WTC11 (cell line): ENCODE measurements at regions not wholly inside any gene's neighbourhood (a gene's known extent, or its start where the extent isn't known, plus 50 kb on each side); places are given as distances from the start of the nearest gene placed in this dataset.

ENCODE experiments used
- ATAC-seq: fragments of 200-7000 bp; cut with Tn5 transposase; 2 replicates; pipeline ENCODE4 v1.10.0; 2021; ENCODE audit warnings: mild to moderate bottlenecking, moderate library complexity
- CTCF ChIA-PET: fragments of 300-600 bp; sonication (Branson Sonifier 250); formaldehyde crosslinking; loops from one replicate; lab custom pipeline; 2021; ENCODE audit warnings: antibody characterized with exemption; lab: Charles Lee
- POLR2A ChIA-PET: fragments of 350-600 bp; sonication (Branson Sonifier 250); formaldehyde crosslinking; loops from one replicate; lab custom pipeline; 2021; ENCODE audit warnings: antibody characterized with exemption; lab: Charles Lee
- DNase-seq: peaks from one replicate; pipeline ENCODE4 v3.0.0; 2021; ENCODE audit warnings: low spot score
- H3K27ac Mint-ChIP-seq: 2 replicates; pipeline ENCODE4 v1.8.0; 2021; ENCODE audit warnings: mixed read lengths
- H3K27me3 Mint-ChIP-seq: 2 replicates; pipeline ENCODE4 v1.8.0; 2021; ENCODE audit warnings: low read depth, mild to moderate bottlenecking, moderate library complexity, mixed read lengths
- H3K36me3 Mint-ChIP-seq: 2 replicates; pipeline ENCODE4 v1.8.0; 2021; ENCODE audit warnings: mixed read lengths
- H3K4me1 Mint-ChIP-seq: 2 replicates; pipeline ENCODE4 v1.8.0; 2022; ENCODE audit warnings: mixed read lengths
- H3K4me3 Mint-ChIP-seq: 2 replicates; pipeline ENCODE4 v1.8.0; 2021; ENCODE audit warnings: mild to moderate bottlenecking, moderate library complexity, mixed read lengths
- H3K9me3 Mint-ChIP-seq: 2 replicates; pipeline ENCODE4 v1.8.0; 2021; ENCODE audit warnings: mixed read lengths
- AR ChIP-seq: fragments of 250-450 bp; sonication (Bioruptor Pico); IDR thresholded peaks from 2 replicates; pipeline ENCODE4 v1.9.0; 2021; ENCODE audit warnings: mild to moderate bottlenecking
- CTCF ChIP-seq: fragments of 200-600 bp; IDR thresholded peaks from 2 replicates; pipeline ENCODE4 v1.8.0; 2022; ENCODE audit warnings: antibody characterized with exemption
- ELF4 ChIP-seq: sonication (generic); formaldehyde crosslinking; IDR thresholded peaks from 2 replicates; pipeline ENCODE4 v1.8.1; 2022; ENCODE audit warnings: low read depth, mild to moderate bottlenecking, moderate library complexity, missing genetic modification reagents
- FOXP1 ChIP-seq: sonication (generic); formaldehyde crosslinking; IDR thresholded peaks from 2 replicates; pipeline ENCODE4 v1.8.0; 2022; ENCODE audit warnings: missing genetic modification reagents, mild to moderate bottlenecking, moderate library complexity, borderline replicate concordance
- GRHL2 ChIP-seq: fragments of 250-450 bp; sonication (Bioruptor Pico); IDR thresholded peaks from 2 replicates; pipeline ENCODE4 v1.8.0; 2022; ENCODE audit warnings: mild to moderate bottlenecking, moderate library complexity; ENCODE audit not compliant: insufficient replicate concordance, severe bottlenecking
- ZNF317 ChIP-seq: sonication (generic); formaldehyde crosslinking; IDR thresholded peaks from 2 replicates; pipeline ENCODE4 v1.8.1; 2023; ENCODE audit warnings: low read depth, mild to moderate bottlenecking, moderate library complexity, missing genetic modification reagents, borderline replicate concordance
- ZNF512 ChIP-seq: sonication (generic); formaldehyde crosslinking; IDR thresholded peaks from 2 replicates; pipeline ENCODE4 v1.8.1; 2022; ENCODE audit warnings: missing genetic modification reagents, borderline replicate concordance
- TF ChIP-seq, protein P1 (sequence below): sonication (generic); formaldehyde crosslinking; IDR thresholded peaks from 2 replicates; pipeline ENCODE4 v1.8.0; 2022; ENCODE audit warnings: missing genetic modification reagents
- TF ChIP-seq, protein P2 (sequence below): sonication (generic); formaldehyde crosslinking; IDR thresholded peaks from 2 replicates; pipeline ENCODE4 v1.8.1; 2023; ENCODE audit warnings: mild to moderate bottlenecking, missing genetic modification reagents, moderate library complexity
- TF ChIP-seq, protein P3 (sequence below): sonication (generic); formaldehyde crosslinking; conservative IDR thresholded peaks from 2 replicates; pipeline ENCODE4 v1.8.1; 2022; ENCODE audit warnings: mild to moderate bottlenecking, missing genetic modification reagents

DNA sequence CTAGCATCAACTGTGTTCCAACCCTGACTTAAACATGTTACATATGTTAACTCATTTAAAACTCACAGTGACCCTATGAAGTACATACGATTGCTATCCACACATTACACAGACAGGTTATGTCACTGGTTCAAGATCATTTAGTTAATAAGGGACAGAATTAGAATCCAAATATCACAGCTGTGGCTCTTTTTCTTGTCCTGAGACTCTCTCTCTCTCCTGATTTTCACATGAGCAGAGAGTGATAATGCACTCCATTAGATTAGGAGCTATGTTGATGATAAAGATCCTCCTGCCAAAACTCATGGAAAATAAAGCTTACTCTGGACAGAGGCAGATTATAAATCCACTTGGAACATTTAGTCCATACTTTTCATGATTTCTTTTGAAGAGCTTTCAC, 408.3 kb downstream of the PPARGC1A start (continued):
- TF ChIP-seq, protein P1, sequence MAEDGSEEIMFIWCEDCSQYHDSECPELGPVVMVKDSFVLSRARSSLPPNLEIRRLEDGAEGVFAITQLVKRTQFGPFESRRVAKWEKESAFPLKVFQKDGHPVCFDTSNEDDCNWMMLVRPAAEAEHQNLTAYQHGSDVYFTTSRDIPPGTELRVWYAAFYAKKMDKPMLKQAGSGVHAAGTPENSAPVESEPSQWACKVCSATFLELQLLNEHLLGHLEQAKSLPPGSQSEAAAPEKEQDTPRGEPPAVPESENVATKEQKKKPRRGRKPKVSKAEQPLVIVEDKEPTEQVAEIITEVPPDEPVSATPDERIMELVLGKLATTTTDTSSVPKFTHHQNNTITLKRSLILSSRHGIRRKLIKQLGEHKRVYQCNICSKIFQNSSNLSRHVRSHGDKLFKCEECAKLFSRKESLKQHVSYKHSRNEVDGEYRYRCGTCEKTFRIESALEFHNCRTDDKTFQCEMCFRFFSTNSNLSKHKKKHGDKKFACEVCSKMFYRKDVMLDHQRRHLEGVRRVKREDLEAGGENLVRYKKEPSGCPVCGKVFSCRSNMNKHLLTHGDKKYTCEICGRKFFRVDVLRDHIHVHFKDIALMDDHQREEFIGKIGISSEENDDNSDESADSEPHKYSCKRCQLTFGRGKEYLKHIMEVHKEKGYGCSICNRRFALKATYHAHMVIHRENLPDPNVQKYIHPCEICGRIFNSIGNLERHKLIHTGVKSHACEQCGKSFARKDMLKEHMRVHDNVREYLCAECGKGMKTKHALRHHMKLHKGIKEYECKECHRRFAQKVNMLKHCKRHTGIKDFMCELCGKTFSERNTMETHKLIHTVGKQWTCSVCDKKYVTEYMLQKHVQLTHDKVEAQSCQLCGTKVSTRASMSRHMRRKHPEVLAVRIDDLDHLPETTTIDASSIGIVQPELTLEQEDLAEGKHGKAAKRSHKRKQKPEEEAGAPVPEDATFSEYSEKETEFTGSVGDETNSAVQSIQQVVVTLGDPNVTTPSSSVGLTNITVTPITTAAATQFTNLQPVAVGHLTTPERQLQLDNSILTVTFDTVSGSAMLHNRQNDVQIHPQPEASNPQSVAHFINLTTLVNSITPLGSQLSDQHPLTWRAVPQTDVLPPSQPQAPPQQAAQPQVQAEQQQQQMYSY (CRISPR knock-in tag): no peak
- no peak for TF ChIP-seq ZNF512 (CRISPR knock-in tag)
- TF ChIP-seq, protein P2, sequence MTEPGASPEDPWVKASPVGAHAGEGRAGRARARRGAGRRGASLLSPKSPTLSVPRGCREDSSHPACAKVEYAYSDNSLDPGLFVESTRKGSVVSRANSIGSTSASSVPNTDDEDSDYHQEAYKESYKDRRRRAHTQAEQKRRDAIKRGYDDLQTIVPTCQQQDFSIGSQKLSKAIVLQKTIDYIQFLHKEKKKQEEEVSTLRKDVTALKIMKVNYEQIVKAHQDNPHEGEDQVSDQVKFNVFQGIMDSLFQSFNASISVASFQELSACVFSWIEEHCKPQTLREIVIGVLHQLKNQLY (CRISPR knock-in tag): no peak
- no peak for TF ChIP-seq AR (CRISPR knock-in tag)
- TF ChIP-seq, all 79 proteins: peak for 0

- ATAC-seq (no peak), DNase-seq (no peak)
- H3K27ac Mint-ChIP-seq: no peak overlapping the region
- TF ChIP-seq ZNF317 (CRISPR knock-in tag): no peak
- TF ChIP-seq, protein P3, sequence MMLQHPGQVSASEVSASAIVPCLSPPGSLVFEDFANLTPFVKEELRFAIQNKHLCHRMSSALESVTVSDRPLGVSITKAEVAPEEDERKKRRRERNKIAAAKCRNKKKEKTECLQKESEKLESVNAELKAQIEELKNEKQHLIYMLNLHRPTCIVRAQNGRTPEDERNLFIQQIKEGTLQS (CRISPR knock-in tag): no peak
- TF ChIP-seq ELF4 (CRISPR knock-in tag): no peak
- TF ChIP-seq FOXP1 (CRISPR knock-in tag): no peak
- H3K36me3 Mint-ChIP-seq: no peaks in the 10 kb centered on the region
- ChIA-PET CTCF (no interaction called here), POLR2A (no interaction called here)
- no peaks in the 10 kb centered on the region; the same call in 1 of the 2 replicates for H3K27me3 Mint-ChIP-seq
- peaks cover 5% of the 10 kb centered on the region for H3K9me3 Mint-ChIP-seq
- peaks cover 10% of the 10 kb centered on the region for H3K4me1 Mint-ChIP-seq
- H3K4me3 Mint-ChIP-seq: no peak overlapping the region
Measured at GRCh38 chr4:23477905-23478304, 411.9 kb downstream of the PPARGC1A start.

- ChIA-PET POLR2A (no interaction called here), CTCF (interaction anchor here (1.0 kb wide), 1 partner anchor 21 kb away, joined by 3 read pairs; no protein-coding TSS in a partner anchor)
- Mint-ChIP-seq H3K4me1 (peaks cover 10% of the 10 kb centered on the region), H3K9me3 (peaks cover 16% of the 10 kb centered on the region), H3K4me3 (no peak overlapping the region), H3K36me3 (peaks cover 4% of the 10 kb centered on the region; the same call in 1 of the 2 replicates), H3K27me3 (no peaks in the 10 kb centered on the region), H3K27ac (no peak overlapping the region)
- no peak for ATAC-seq
- no peak for DNase-seq
- TF ChIP-seq GRHL2 (CRISPR knock-in tag): no peak
- TF ChIP-seq CTCF: no peak
Measured at GRCh38 chr4:23476515-23477090, 413.2 kb downstream of the PPARGC1A start.
